8988T (cell line): ENCODE measurements at regions not wholly inside any gene's neighbourhood (a gene's known extent, or its start where the extent isn't known, plus 50 kb on each side); places are given as distances from the start of the nearest gene placed in this dataset.
"Not testable (repeated sequence)": the region's sequence is repeated elsewhere in the genome, so short reads cannot be mapped to it uniquely, and the experiment has no call there.

Experiments used
- DNase-seq: peaks from one replicate; pipeline ENCODE4 v3.0.0; 2011

DNA sequence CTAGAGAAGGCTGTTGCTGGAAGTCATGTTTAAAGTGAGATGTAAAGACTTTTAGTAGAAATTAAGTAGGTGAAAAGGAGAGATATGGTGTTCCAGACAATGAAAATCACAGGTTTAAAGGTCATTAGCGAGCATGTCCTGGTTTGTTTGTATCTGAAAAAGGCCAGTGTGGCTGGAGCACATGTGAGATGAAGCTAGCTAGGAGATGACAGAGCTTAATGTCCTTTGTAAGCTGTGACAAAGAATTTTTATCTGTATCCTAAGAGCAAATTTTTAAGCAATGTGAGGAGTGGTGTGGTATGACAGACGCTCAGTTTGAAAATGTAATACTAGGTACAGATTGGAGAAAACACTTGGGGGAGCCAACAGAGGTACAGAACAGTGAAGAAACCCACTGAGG lies 567.2 kb upstream of the ARRDC3 start:
- no peak for DNase-seq

DNA sequence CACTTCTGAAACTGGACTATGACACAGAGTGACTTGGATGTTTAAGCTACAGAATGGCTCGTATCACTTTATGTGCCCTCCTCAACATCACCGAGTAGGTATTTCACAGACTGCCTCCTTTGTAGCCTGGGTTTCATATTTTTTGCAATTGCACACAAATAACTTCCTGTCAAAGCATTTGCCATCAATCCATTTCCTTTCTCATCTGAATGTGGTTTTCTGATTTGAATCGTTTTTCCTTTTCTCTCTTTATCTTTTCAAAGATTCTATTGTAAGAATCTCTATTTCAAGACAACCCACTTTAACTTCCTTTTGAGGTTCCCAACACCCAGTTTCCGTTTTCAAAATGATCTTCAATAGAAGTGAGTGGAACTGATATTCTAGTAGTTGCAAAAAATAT lies 563.8 kb upstream of the ARRDC3 start:
- no peak for DNase-seq

DNA sequence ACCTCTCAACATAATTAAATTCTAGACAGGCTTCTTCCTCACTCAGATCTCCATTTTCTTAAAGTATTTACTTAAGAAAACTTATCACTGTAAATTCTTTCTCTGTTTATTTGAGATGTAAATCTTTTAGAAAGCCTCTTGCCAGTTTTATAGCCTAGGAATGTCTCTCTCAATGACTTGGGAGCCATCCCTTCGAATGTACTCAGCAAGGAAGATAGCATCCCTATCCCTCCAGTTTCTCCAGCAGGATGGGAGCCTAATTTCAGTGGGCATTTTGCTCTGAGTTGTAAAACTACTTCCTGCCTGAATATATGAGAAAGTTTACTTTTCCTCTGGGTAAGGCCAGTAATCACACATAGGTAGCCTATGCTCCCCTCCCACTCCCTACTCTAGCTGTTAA lies 558.5 kb upstream of the ARRDC3 start:
- no peak for DNase-seq

DNA sequence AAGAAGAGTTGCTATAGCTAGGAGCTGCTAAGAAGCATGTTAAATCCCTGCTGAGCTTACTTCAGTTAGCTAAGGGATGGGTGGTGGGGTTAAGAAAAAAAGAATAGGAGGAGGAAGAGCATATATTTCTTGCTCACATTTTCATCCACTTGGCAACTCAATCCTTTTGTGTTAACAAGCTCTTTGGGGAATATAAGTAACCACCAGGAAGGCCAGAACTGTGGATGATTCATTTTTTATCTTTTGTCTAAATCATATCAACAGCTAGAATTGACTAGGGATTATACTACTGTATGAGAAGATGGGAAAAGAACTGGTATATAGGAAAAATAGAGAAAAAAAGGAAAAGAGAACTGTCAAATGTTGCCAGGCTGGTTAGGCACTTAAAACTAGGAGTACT lies 555.3 kb upstream of the ARRDC3 start:
- DNase-seq: no peak

DNA sequence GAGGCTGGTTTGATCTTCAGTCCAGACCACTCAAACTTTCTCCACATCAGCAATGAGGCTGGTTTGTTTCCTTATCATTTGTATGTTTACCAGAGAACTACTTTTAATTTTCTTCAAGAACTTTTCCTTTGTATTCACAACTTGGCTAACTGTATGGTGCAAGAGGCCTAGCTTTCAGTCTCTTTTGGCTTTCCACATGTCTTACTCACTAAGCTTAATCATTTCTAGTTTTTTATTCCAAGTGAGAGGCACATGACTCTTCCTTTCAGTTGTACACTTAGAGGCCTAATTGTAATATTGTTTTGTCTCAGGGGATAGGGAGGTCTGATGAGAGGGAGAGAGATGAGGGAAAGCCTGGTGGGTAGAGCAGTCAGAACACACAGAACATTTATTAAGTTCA lies 554.0 kb upstream of the ARRDC3 start:
- no peak for DNase-seq

DNA sequence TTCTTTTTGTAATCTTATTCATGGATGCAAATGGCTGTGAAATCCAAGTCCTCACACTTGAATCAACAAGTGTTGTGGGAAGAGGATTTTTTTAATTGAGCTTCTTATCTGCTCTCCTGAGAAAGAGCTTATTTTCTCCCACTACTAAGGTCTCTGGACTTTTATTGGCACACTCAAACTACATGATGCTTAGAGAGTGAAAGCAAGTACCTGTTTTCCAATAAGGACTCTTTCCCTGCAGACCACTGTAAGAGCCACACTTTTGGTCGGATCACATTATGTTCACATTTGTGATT lies 546.4 kb upstream of the ARRDC3 start:
- DNase-seq: no peak

DNA sequence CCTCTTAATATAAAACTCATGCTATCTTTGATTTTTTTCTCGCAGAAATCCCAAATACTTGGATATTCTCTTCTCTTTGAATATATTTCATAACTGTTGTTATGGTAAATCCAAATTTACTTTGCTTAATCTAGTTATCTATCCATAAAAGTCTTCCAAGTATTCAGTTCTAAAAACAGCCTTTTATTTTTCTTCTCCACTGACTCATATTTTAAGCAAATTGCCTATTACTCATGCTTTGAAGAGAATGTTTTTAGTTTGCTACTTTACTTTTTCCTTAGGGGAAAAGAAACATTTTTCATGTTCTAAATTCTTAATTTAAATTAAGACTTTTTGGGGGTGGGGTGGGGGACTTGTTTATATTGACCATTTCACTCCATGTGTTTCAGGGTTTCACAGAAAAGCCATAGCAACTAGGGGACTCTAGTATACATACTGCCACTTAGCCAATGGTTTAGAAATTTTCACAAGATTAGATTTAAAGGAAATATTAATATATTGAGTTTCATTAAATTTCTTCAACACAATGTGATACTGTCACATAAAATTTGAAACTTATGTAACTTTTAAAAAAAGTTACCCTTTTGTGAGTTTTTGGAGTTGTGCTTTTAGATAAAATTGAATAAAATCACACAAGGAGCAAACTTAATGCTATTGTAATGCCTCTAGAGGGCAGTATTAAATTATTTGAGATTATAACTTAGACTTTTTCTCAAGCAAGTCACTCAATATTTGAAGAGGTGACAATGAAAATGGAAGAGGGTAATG lies 545.8 kb upstream of the ARRDC3 start:
- DNase-seq: no peak

DNA sequence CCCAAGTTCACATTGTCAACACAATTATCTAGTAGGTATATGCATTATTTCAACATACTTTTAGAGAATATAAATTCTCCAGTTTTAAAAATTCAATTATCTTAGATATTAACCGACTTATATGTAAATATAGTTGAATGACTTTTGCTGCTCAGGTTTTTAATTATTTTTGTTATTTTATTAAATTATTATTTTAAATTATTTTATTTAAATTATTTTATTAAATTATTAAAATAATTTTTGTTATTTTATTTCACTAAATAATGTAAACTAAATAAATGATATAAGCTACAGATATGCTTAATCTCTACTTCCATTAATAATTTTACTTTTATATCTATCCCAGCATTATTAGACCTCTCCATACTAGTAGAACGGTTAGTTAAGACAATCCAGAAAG lies 544.3 kb upstream of the ARRDC3 start:
- no peak for DNase-seq

DNA sequence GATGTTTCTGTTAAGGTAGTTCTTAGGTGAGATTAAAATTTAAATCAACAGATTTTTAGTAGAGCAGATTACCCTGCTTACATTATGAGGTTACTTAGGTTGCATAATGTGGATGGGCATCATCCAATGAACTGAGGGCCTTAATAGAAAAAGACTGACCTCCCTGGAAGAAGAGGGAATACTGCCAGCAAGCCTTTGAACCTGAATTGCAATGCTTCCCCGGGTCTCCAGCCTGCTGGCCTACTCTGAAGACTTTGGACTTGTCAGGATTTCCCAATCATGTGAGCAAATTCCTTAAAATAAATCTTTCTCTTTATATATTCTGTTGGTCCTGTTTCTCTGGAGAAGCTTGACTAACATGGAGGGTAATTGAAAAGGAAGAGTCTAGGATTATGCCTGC lies 542.1 kb upstream of the ARRDC3 start:
- no peak for DNase-seq

DNA sequence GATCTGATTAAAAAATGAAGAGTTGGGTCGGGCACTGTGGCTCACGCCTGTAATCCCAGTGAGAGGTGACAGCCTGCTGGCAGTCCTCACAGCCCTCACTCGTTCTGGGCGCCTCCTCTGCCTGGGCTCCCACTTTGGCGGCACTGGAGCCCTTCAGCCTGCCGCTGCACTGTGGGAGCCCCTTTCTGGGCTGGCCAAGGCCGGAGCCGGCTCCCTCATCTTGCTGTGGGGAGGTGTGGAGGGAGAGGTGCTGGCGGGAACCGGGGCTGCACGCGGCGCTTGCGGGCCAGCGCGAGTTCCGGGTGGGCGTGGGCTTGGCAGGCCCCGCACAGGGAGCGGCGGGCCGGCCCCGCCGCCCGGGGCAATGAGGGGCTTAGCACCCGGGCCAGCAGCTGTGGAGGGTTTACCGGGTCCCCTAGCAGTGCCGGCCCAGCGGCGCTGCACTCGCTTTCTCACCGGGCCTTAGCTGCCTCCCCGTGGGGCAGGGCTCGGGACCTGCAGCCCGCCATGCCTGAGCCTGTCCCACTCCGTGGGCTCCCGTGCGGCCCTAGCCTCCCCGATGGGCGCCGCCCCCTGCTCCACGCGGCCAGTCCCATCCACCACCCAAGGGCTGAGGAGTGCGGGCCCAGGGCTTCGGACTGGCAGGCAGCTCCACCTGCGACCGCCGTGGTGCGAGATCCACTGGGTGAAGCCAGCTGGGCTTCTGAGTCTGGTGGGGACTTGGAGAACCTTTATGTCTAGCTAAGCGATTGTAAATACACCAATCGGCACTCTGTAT lies 534.1 kb upstream of the ARRDC3 start:
- DNase-seq: not testable (repeated sequence)

DNA sequence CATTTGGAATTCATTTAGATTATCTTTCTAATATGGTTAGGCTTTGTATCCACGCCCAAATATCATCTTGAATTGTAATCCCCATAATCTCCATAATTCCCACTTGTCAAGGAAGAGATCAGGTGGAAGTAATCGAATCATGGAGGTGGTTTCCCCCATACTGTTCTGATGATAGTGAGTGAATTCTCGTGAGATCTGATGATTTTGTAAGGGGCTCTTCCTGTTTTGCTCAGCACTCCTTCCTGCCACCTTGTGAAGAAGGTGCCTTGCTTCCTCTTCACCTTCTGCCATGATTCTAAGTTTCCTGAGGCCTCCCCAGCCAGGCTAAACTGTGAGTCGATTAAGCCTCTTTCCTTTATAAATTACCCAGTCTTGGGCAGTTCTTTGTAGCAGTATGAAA lies 527.5 kb upstream of the ARRDC3 start:
- no peak for DNase-seq

DNA sequence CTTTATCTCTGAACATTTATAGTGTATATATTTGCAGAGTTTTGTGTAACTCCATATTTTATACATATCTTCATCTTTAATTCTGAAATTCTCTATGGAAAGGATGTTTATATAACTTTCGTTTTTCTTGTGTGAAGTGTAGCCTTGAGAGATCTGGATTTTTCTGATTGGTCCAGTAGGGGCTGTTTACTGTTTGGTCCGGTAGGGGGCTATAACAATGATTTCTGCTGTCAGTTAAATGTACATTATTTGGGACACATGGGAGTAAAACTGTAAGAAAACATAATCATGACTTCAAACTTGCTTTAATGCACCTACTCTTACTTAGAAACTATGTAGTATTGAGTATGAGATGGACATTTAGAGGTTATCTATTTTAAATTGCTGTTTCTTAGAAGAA lies 527.1 kb upstream of the ARRDC3 start:
- no peak for DNase-seq

DNA sequence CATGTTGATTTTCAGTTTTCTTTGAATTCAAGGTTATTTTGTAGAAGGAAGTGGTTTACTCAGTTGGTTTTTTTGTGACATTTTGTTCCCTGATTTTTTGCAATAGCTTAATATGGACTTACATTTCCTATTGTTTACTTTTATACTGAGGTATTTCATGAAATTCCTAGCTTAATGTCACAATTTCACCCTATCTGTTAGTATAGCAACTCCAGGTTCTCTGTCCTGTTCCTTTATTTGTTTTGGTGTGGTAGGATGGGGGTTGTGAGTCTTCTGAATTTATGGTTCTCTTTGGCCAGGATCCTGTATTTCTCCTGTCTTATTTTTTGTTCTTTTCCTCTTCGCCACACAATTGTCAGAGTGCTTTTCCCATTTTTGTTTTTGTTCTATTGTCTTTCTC lies 523.4 kb upstream of the ARRDC3 start:
- no peak for DNase-seq

DNA sequence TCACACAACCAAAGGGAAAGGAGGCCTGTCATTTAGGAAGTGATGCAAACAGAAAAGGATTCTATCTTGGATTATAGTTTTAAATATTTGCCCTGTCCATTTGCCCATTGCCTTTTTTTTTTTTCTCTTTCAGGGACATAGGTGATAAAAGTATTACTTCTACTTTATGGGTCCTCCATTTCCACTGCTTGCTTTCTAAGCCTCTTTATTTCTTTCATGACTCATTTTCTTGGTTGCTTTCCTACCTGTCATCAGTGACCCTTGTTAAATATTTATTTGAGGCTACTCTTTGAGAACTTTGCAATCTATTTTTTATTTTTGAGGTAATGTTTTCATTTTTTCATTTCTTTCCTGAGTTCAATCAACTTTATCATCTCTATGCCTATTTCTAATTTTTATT lies 522.9 kb upstream of the ARRDC3 start:
- no peak for DNase-seq

DNA sequence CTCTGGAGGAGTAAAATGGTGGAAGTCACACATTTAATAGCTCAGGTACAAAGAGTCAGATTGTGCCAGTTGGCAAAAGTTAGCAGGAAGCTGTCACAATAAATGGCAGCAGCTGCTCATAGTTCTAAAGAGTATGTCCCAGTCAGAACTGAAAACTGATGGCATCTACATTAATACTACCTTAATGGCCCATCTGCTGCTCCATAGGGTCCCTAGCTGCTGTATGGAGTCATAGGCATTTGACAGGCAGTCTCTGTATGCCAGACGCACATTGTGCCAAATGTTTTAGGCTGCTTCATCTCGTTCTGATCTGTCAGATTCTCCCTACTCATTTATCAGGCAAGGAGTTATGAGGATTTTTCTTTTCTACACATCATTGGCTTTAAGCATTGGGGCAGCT lies 515.8 kb upstream of the ARRDC3 start:
- DNase-seq: no peak

DNA sequence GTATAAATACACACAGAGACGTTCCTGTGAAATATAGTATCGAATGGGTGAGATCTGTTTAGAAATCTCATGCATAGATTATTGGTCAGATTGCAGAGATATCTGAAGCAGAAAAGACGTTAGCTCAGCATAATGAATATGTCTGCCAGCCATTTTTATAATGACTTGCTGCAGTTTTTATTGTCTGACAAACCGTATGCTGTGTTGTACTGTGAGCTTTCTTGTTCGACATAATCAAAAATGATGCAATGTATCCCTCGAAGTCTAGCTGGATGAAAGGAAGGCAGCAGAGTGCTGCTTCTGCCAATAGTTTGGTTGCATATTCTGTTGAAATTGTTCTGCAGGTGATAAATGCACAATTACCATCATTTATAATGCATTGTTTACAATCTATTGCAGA lies 514.9 kb upstream of the ARRDC3 start:
- DNase-seq: no peak

DNA sequence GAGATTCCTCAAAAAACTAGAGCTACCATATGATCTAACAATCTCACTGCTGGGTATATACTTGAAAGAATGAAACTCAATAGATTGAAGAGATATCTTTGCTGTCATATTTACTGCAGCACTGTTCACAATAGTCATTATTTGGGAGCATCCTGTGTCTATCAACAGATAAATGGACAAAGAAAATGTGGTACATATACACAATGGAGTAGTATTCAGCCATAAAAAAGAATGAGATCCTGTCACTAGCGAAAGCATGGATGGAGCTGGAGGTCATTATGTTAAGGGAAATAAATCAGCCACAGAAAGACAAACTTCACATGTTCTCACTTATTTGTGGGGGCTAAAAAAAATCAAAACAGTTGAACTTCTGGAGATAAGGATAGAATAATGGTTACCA lies 505.7 kb upstream of the ARRDC3 start:
- no peak for DNase-seq

DNA sequence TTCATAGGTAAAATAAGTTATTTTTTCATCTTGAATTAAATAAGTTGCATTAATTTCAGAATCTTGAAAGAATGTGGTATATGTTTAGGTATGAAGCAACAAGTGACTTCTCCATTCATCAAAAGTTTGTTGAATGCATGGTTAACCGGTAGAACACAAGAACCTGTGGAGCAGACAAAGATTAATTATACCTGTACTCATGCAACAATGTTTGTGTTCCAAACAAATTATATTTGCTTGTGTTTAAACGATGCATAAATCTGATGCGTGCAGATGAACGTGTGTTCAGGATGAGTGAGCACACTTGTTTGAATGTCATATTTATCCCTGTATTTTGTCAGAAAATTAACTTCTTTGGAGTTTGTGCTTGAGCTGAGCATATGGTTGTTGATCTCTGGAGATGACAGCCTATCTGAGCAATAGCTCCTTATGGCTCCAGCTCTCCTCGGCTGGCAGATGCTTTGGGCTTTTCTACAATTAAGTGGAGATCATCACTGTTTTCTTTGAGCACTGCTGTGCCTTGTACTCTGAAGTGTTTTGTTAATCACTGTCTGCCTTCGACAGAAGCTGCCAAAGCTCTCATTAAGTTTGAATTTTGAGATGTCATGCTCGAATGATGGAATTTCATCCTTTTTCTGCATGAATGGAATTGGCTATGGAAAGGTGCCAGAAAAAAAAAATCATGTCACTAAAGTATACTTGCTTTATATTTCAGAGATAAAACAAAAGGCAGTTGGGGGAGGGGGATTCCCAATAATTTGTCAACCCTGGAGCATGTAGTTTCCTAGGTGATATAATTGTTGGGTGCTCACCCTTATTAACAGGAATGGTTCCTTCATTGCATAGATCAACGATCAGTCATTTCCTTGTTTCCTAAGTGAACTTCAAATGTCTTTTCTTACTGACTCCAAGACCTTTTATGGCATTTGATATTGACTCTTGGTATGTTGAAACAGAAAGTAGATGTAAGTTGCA lies 502.5 kb upstream of the ARRDC3 start:
- no peak for DNase-seq

DNA sequence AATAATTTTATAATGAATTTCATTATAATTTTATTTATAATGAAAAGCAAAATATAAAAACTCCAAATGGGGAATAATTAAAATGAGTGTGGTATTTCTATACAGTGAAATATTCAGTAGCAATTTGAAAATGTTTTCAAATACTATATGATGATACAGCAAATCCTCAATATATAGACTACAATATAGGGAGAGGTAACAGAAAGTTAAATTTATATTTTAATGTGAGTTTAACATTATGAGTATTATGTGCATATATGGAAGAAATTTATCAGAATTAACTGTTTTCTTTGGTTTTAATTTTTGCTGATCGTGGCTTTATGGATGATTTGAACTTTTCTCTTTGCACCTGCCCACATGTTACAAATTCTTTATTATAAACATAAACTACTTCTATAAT lies 500.9 kb upstream of the ARRDC3 start:
- DNase-seq: no peak

DNA sequence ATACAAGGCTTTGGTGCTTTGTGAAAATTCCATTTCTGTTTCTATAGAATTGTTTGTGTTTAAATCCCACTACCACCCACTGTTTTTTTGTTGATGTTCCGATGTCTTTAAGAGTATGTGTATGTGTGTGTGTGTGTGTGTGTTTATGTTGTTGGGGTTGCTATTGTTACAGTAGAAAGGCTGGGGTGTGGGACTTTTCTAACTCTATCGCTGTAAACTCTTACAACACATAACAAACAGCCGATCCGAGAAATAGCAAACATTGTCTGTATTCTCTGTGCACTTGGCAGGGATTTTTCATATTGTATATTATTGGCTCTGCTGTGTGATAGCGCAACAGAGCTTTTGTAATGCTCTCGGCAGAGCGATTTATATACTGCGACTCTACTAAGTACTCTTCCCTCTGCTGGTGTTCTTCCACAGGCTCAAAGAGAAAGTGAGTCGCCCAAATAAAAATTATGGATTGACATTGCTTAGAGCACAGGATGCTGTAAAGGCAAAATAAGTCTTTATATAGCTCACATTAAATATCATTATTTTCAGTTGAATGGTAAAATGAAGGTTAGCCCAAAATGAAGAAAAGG lies 492.2 kb upstream of the ARRDC3 start:
- DNase-seq: no peak

DNA sequence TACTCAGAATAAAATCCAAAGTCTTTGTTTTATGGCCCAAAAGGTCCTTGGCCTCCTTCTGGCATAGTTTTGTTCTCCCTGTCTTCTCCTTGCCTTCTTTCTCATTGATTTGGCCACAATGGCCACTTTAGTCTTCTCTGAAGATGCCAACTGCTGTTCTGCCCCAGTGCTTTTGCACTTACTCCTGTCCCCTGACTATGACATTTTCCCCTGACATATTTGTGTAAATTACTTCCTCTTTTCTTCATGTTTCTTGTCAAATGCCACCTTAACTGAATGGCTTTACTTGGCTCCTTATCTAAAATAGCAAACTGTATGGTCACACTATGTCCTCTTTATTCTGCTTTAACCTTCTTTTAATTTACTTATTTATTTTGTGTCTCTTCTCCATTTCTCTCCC lies 484.7 kb upstream of the ARRDC3 start:
- DNase-seq: no peak

DNA sequence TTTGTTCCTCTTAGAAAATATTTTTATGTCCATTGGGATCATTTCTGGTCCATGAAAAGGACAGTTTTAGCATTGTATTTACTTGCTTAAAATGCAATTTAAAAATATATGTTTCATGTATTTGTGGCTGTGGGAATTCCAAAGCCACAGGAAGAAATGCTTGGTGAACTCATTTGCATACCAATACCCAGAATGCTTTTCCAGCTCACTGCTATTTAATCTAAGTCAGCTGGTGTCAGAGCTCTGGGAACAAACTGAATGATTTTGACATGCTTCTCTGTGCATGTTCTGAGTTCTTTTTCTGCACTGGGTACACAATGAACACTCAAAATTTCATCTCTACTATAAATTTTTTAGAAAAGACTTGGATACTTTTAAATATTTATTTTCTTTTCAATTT lies 482.8 kb upstream of the ARRDC3 start:
- DNase-seq: no peak

DNA sequence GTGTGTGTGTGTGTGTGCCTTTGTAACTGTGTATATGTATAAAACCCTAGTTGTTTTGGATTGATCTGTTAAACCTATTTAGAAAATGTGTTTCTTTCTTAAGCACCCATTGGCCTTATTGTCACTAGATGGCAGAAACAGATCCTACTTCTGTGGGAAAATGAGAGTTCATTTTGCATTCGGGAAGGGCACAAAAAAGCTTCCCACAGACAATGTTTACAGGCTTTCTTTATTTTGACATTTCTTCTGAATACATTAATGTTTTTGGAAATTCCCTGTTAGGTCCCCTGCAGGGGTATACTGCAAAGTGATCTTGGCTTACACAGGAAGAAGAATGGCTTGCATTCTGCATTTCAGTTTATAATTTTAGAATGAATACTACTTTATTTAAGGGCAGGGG lies 481.8 kb upstream of the ARRDC3 start:
- no peak for DNase-seq
